ENCODE measurements at regions not wholly inside any gene's neighbourhood (a gene's known extent, or its start where the extent isn't known, plus 50 kb on each side); places are given as distances from the start of the nearest gene placed in this dataset.

DNA sequence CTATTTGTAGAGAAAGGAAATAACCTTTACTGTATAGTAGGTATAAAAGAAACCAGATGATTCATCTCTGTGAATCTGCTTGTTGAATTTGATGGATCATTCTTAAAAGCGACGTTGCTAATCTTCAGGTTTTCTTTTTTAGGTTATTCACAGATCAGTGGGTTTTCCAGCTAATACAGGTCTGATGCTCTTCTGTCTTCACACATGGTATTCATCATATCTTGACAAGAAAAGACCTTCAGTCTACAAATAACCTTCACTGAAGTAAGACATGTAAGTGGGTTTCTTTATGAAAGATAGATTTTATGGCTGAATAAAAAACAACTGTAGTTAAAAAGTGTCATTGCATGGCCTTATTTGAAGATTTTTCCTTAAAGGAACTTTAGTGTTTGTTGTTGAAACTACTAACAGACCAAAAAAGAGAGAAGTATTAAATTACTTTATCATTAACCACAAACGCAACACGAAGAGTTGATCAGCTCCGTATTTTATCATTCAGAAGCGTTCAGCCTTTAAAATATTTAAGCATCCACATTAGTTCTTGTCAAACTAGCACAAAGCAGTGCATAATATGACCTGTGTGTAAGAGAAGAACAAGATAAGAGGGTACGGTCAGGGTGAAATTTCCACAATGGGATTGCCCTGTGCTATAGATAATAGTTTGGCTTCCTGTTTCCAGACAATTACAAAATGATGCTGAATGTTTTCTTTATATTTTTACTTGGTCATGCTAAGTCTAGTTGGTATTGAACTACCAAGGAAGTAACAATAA is 299.5 kb downstream of the MZT1 start:
- TF ChIP-seq CTCF (IDR thresholded peaks at IDR 0.05; ENCODE audit: borderline replicate concordance, extremely low read depth, low read length, poor library complexity, severe bottlenecking) (no peak), EZH2 (IDR thresholded peaks at IDR 0.05; ENCODE audit: borderline replicate concordance, low read depth, low read length, severe bottlenecking) (no peak)

Data from DND-41 (cell line).